HG03521 (cell line): ENCODE measurements at regions not wholly inside any gene's neighbourhood (a gene's known extent, or its start where the extent isn't known, plus 50 kb on each side); places are given as distances from the start of the nearest gene placed in this dataset.

Source experiments
- ATAC-seq: cut with Tn5 transposase; IDR thresholded peaks from one replicate; pipeline ENCODE4 v1.9.1; 2021; ENCODE audit warnings: mild to moderate bottlenecking, moderate library complexity; ENCODE audit not compliant: unreplicated experiment

DNA sequence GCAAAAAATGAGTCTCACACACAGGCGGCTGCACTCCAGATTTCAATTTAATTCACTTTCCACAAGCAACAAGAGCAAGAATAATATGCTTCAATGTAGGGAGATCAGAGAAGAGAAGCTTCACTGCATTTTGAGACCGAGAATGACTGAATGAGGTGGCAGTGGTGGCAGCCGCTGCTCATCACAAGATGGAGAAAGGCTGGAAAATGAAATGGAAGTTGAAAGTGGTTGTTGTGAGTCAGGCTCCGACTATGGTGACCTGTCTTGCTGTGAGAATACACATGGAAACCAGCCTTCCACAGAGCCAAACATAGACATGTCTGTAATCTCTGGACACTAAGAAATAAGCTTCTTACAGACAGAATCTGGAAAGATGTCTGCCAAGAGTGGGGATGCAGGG is 499.6 kb upstream of the LRRN3 start:
- ATAC-seq: no peak

DNA sequence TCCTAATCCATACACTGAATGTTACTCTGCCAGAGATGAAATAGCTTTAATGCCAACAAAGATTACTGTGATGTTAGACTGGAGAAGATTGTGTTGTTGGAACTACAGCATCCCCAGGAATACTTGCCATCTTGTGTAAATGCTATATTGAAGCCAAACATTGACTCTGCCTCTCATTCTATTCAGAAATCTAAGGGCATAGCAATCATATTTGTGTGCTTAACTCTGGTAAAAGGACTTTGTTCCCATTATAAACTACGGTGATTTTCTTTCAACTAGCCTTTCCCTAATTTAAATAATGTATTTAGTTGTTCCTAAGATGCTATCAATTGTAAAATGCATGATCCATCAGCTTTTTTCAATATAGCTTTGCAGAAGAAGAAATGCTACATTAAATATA is 498.4 kb upstream of the LRRN3 start:
- no peak for ATAC-seq

DNA sequence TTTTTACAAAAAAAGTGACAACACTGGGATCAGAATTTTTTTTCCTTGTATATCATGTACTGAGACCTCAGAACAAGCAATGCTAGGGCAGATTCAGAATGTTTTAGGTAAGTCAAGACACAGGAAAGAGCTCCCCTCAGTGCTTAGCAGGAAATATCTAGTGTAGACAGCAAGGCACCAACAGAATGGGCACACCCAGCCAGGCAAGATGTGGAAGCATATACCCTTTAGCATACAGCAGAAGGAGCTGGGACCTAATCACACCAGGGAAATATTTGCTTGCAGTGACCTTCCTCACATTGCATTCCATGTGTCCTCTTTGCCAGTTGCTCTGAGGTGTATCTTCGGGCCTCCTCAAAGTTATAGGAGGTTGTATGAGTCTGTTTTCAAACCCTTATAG is 497.6 kb upstream of the LRRN3 start:
- no peak for ATAC-seq

DNA sequence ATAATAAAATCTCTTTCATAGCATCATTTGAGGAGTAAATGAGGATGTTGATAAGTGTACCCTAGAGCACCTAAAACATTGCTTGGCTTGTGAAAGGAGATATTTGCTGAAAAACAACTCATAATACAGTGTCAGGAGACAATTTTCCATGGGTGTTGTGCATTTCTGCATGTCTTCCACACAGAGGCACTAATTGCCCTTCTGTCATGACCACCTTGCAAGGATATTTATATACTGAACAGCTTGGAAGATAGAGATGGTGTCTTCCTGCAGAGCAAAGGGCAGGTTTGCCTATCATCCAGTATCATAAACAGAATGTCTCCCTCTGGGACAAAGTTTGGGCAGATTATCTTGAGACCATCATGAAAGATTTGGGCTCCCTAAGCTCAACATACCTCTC is 495.2 kb upstream of the LRRN3 start:
- ATAC-seq: no peak

DNA sequence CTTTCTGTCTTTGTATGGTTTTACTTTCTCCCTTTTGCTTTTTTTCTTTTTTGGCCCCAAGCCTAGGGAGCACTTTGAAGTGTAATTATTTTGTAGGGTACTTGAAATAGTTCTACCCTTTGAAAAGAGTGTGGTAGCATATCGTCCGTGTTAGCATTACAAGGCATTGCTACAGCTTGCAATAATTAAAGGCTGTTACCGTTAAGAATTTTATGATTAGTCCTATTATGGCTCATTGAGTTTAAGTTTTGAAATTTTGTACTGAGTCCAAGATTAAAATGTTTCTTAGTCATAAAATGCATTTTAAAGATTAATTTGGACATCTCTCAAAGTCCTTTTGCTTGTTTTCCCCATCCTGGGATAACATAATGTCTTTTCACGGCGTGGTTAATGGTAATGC is 490.0 kb upstream of the LRRN3 start:
- no peak for ATAC-seq

DNA sequence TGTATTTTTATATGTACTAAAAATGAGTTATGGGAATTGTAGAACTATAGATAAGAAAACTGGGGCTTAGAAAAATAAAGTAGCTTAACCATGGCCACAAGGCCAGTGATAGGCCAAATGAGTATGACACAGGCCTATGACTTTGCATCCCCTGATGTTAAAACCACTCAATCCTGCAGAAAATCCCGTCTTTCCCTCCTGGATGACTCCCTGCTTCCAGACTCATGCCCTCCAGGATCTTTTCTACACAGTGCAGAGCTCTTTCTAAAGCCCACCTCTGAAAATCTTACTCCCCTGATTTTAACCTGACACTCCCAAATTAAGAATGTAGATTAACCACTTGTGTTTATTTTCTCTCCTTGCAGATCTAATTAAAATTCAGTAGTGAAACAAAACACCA is 489.2 kb upstream of the LRRN3 start:
- no peak for ATAC-seq

DNA sequence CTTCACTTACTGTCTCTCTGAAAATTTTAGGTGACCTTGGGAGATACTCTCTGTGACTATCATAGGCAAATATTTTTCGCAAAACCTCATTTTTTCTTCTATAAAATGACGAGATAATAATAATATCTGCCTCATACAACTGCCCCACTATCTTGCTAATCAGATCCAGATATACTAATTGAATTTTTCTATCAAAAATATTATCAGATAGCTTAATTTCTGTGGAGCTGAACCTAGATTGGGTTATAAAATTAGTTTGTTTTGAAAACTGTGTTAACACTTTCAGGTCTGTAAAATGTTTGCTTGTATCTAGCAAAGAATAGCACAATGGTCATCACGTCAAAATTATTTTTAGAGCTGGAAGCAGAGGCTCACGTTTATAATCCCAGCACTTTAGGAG is 486.7 kb upstream of the LRRN3 start:
- no peak for ATAC-seq

DNA sequence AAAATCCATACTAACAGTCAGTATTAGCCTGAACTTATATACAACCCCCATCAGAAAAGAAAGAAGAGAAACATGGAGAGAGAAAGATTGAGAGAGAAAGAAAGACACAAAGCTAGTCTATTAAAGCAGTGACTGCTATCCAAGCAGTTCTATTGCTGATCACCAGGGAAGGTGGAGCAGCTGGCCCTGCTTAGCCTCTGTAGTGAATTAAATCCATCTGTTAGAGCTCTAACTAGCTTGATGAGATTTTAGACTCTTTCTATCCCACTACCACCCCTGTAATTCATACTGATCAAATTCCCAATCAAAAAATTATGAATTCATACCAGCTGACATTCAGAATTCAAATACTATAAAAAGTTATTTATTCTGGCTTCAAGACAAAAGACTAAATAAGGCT is 486.0 kb upstream of the LRRN3 start:
- no peak for ATAC-seq

DNA sequence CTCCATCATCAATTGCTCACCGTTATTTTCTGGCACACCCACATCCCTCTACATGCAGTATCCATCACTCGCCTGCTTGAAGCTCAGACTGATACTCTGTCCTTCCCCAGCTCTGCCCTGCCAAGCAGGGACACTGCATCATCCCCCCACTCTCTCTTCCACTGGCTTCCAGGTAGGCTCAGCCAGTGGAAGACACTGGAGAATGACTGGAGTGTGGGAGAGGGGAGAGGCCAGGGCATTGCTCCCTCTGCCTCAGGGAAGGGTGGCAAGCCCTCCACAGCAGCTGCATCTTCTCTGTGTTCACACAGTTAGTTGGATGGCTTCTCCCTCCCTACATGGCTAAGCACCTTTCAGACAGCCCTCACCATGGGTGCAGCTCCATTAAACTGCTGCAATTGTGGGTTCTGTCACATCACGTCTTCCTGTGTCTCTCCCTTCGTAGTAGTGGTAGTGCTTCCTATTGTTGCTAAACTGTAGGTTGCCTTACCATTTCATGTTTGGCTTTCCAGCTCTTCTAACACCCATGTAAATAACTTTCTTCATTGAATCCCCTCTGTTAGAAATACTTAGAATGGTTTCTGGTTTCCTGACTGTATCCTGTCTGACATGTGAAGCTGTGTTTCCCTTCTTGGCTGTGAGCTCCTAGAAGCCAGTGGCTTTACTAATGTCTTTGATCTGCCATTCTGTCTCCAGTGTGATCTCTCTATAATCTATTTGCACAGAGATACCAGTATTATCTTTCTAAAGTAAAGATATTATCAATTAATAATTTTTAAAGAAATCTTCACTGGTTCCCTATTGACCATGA is 483.7 kb upstream of the LRRN3 start:
- ATAC-seq: no peak

DNA sequence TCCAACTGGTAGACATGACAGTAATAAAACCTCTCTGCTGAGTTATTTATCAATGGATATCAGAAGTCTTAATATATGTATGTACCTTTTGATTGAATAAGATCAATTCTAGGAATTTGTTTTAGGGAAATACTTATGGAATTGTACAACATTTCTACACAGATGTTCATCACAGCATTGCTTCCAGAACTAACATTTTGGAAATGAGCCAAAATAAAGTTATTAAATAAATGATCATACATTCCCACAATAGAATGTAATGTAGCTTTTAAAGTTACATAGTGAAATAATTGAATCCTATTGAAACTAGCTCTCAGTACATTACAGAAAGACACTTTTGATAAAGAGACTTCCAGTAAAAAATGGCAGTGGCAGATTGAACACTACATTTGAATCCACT is 481.6 kb upstream of the LRRN3 start:
- no peak for ATAC-seq

DNA sequence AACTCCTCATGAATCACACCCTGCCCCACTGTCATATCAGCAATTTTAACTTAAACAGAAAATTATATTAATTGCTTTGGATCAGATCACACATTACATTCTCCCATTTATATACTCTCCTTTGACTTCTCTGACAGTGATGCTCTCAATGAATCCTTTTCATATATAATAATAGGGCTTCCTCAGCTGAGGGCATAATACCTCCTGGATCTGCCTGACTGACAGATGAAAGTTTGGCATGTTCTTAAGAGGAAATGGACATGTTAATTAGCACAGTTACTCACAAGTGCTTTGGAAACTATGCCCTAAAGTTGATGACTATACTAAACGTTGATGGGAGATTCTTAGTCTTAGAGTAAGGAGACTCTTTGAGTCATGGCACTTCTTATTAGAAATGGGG is 478.2 kb upstream of the LRRN3 start:
- ATAC-seq: no peak
